Suppressor macrophage treated with lipopolysaccharide for 1 hour (primary cell): ENCODE measurements at regions not wholly inside any gene's neighbourhood (a gene's known extent, or its start where the extent isn't known, plus 50 kb on each side); places are given as distances from the start of the nearest gene placed in this dataset.

Source experiments
- DNase-seq, 3 donors: peaks; one replicate each; pipeline ENCODE4 v3.0.0-alpha.2; 2020 to 2022

GRCh38 chr17:78305801-78306200, 54.1 kb downstream of the SOCS3 start:
- DNase-seq: peak; percentile 56 to 66 (median 59)

DNA sequence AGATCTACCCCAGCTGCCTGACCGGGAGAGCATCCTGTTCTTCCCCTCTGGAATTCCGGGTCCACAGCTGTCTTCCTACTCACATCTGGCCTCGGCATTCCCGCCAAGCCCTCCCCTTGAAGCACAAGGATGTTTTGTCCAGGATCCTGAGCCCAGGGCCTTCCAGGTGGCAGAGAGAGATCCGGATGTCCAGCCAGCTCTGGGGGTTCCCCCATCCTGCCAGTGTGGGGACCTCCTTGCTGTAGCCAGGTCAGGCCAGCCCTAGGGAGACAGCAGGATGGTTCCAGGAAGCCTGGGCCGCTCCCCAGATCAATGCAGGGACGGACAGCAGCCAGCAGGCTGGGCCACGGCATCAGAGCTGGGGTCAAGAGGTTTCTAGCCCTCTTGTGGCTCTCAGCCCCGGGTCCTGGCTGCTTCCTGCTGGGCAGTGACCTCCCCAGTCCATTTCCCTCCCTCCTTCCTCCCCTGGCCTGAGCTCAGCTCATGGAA, 55.3 kb downstream of the SOCS3 start:
- no peak for DNase-seq

- DNase-seq: no peak
Measured at GRCh38 chr17:78302478-78302877, 57.4 kb downstream of the SOCS3 start.

- no peak for DNase-seq
Measured at GRCh38 chr17:78301821-78302213, 58.1 kb downstream of the SOCS3 start.

DNA sequence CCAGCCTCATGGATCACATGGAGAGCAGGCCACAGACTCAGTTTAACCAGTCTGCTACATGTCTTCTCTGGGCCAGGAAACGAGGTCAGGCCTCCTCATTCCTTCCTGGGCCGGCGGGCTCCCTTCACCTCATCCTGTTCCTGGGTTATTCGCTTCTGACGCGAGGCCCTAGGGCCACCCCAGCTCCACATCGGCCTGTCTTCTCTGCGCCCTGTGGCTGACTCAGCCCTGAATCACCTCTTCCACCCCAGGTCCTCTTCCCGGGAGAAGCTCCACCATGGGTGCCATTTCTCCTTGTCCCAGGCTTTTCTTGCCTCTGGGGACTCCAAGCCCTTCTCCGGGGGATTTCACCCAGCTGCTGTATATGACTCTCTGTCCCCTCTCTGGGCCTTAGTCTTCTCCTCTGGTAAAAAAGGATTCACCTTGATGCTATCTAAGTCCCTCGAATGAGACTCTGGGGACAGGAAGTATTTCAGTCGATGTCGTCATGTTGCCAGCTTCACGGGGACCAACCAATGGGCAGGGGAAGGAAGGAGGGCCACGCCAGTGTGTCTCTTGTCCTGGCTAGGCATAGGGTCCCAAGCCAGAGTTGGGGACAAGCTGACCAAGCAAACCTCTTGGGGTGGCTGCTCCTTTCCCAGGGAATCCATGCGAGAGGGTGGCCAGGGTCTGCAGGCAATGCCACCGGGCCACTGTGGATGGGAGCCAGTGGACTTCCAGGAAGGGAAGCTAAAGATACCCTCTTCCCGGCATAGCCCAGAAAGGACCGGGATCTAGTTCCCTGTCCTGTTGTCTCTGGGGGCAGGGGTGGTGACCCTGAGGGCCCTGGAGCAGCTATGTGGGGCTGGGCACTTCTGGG, 58.7 kb downstream of the SOCS3 start:
- DNase-seq: peak in 2 of 3 donors; percentile 26 to 44

- DNase-seq: no peak
Measured at GRCh38 chr17:78299049-78299448, 60.8 kb downstream of the SOCS3 start.

GRCh38 chr17:78294776-78295175, 63.3 kb downstream of the TMEM235 start:
- peak; percentile 58 to 73 (median 70) for DNase-seq

DNA sequence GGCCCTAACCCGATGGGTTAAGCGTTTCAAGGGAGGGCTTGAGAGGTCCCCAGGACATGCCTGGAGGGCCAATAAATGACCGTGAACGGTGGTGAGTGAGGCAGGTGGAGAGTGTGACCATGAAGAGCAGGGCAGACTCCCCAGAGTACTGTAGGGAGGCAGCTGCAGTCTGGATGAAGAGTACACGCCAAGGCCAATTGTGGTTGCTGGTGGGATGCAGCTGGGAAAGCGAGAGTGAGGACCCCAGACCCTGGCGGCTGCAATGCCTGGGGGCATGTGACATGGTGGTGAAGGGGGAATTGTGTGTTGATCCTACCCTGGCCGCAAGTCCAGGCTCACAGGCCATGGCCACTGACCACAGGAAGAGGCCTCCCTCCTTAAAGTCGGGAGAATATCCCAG, 62.9 kb downstream of the TMEM235 start:
- no peak for DNase-seq

DNA sequence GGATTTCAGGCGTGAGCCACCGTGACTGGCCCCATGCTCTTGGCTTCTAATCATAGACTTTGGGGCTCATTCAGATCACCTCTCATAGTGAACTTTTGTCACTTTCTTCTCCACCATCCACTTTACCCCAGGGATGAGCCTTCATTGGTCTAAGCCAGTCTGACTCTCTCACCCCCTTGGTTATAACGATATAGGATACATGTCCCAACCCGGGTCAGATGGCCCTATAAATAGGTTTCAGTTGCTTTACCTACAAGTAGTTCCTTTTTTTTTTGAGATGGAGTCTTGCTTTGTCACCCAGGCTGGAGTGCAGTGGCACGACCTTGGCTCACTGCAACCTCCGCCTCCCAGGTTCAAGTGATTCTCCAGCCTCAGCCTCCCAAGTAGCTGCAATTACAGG, 61.7 kb downstream of the TMEM235 start:
- DNase-seq: peak in 2 of 3 donors; percentile 42 to 49

DNA sequence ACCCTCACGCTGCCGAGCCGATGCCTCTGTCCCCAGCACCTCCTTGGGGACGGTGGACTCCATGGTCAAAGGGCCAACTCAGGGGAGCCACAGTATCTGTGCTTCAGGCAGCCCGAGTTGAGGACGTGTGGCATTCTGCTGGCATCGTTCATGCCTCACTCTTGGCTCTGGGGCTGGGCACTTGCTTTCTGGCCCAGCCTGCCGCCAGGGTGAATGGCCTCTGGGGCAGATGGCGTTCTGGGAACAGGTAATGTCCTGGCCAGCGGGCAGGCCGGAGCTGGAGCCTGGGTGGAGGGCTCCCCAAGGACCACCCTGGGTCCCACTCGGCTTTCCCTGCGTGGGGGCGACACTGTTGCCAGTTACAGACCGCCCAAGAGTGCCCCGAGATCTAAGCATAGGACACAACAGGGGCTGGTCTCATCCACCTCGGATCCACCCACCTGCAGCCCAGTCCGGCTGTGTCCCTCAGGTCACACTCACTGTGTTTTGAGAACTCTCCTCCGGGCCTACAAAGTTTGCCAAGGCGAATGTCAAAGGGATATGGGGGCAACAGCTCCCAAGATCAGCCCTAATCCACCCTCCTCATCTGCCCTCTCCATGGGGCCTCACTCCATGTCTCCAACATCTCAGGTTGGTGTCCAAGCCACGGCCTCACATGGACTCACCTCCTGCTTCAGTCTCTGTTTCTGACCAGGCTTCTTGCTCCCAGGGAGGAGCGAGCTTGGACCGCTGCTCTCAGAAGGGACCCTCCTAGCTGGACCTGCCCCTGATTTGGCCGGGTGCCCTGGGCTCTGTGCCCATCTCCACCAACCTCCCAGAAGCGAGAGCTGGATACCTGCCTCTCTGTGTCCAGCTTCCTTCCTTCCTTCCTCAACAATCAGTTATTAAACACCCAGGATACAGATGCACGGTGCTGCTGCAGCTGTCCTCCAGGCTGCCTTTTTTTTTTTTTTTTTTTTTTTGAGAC, 60.8 kb downstream of the TMEM235 start:
- DNase-seq: no peak

DNA sequence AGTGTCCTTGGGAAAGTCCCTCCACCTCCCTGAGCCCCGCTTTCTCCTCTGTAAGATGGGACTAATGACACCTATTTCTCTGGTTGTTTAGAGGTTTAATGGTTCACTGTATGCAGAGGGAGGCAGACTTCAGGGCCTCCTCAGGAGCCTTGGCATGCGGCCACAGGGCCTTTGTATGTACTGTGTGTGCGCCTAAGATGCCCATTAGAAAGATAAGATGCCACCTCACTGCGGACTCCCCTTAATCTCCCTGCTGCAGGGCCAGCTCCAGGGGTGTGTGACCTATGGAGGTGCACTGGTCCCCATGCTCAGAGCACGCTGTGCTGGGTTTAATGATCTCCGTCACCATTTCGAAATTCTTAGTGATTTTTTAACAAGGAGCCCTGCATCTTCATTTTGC, 59.3 kb downstream of the TMEM235 start:
- DNase-seq: no peak
